Endothelial cell (in vitro differentiated cells): ENCODE measurements at regions not wholly inside any gene's neighbourhood (a gene's known extent, or its start where the extent isn't known, plus 50 kb on each side); places are given as distances from the start of the nearest gene placed in this dataset.

ENCODE experiments used
- DNase-seq: peaks from one replicate; pipeline ENCODE4 v3.0.0; 2021; ENCODE audit warnings: low spot score
- H3K27ac Mint-ChIP-seq: one replicate; pipeline ENCODE4 v1.8.0; 2021; ENCODE audit warnings: mixed read lengths, inconsistent platforms; ENCODE audit not compliant: unreplicated experiment
- H3K27me3 Mint-ChIP-seq: one replicate; pipeline ENCODE4 v1.8.0; 2021; ENCODE audit warnings: mild to moderate bottlenecking, moderate library complexity, mixed read lengths, inconsistent platforms; ENCODE audit not compliant: unreplicated experiment
- H3K36me3 Mint-ChIP-seq: one replicate; pipeline ENCODE4 v1.8.0; 2021; ENCODE audit warnings: mild to moderate bottlenecking, low read depth, mixed read lengths, inconsistent platforms; ENCODE audit not compliant: unreplicated experiment
- H3K4me1 Mint-ChIP-seq: one replicate; pipeline ENCODE4 v1.8.0; 2021; ENCODE audit warnings: mild to moderate bottlenecking, mixed read lengths, inconsistent platforms; ENCODE audit not compliant: unreplicated experiment
- H3K4me3 Mint-ChIP-seq: one replicate; pipeline ENCODE4 v1.8.0; 2021; ENCODE audit warnings: mild to moderate bottlenecking, mixed read lengths, inconsistent platforms; ENCODE audit not compliant: unreplicated experiment
- H3K9me3 Mint-ChIP-seq: one replicate; pipeline ENCODE4 v1.8.0; 2021; ENCODE audit warnings: mixed read lengths, inconsistent platforms; ENCODE audit not compliant: unreplicated experiment
- CTCF ChIP-seq: fragments of 200-600 bp; sonication (generic); IDR thresholded peaks from one replicate; pipeline ENCODE4 v1.5.0; 2021; ENCODE audit warnings: antibody characterized with exemption; ENCODE audit not compliant: unreplicated experiment

GRCh38 chr5:123819833-123820232 is 307.9 kb downstream of the CSNK1G3 start:
- H3K36me3 Mint-ChIP-seq: no peaks in the 10 kb centered on the region
- TF ChIP-seq CTCF: no peak
- H3K4me3 Mint-ChIP-seq: no peak overlapping the region
- no peaks in the 10 kb centered on the region for H3K4me1 Mint-ChIP-seq
- DNase-seq: no peak
- H3K9me3 Mint-ChIP-seq: no peaks in the 10 kb centered on the region
- peaks cover 2% of the 10 kb centered on the region for H3K27me3 Mint-ChIP-seq
- H3K27ac Mint-ChIP-seq: no peak overlapping the region

DNA sequence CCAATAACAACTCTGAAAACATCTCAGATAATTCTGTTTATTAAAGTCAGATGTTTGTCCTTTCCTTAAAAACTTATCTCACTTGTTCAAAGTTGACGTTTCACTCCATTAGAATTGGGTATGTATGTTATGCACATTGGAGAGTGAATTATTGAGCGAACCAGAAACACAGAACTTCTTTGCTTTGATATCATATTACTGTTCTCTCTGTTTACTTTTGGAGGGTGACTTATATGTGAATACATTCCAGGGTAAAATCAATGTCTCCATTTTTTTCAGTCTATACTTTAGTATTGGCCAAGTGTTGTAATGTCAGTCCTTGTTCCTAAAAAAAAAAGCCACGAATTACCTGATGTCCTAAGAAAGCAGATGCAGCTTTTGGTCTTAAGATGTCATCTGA is 307.4 kb downstream of the CSNK1G3 start:
- H3K9me3 Mint-ChIP-seq: no peaks in the 10 kb centered on the region
- no peak for DNase-seq
- peaks cover 2% of the 10 kb centered on the region for H3K27me3 Mint-ChIP-seq
- no peaks in the 10 kb centered on the region for H3K36me3 Mint-ChIP-seq
- H3K4me3 Mint-ChIP-seq: no peak overlapping the region
- H3K4me1 Mint-ChIP-seq: peaks cover 2% of the 10 kb centered on the region
- TF ChIP-seq CTCF: no peak
- H3K27ac Mint-ChIP-seq: no peak overlapping the region

DNA sequence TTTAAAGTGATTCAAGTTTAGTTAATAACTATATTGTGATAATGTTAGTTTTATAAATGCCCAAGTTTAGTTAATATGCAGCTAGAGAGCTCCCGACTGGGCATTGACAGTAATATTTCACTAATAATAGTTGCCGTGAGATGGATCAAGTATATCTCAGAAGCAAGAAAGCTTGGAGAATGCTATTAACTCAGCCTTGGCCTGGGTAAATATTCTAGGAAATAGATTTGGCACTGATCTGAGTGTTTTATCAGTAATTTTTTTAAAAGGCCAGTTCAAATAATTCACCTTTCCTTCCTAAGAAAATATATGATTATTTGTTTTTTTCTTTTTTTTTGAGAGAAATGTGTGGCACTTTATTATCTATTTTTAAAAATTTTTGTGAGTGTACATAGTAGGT is 305.3 kb downstream of the CSNK1G3 start:
- no peaks in the 10 kb centered on the region for H3K9me3 Mint-ChIP-seq
- H3K4me3 Mint-ChIP-seq: no peak overlapping the region
- no peak overlapping the region for H3K27ac Mint-ChIP-seq
- no peaks in the 10 kb centered on the region for H3K36me3 Mint-ChIP-seq
- peaks cover 9% of the 10 kb centered on the region for H3K4me1 Mint-ChIP-seq
- H3K27me3 Mint-ChIP-seq: peaks cover 2% of the 10 kb centered on the region
- no peak for TF ChIP-seq CTCF
- no peak for DNase-seq

DNA sequence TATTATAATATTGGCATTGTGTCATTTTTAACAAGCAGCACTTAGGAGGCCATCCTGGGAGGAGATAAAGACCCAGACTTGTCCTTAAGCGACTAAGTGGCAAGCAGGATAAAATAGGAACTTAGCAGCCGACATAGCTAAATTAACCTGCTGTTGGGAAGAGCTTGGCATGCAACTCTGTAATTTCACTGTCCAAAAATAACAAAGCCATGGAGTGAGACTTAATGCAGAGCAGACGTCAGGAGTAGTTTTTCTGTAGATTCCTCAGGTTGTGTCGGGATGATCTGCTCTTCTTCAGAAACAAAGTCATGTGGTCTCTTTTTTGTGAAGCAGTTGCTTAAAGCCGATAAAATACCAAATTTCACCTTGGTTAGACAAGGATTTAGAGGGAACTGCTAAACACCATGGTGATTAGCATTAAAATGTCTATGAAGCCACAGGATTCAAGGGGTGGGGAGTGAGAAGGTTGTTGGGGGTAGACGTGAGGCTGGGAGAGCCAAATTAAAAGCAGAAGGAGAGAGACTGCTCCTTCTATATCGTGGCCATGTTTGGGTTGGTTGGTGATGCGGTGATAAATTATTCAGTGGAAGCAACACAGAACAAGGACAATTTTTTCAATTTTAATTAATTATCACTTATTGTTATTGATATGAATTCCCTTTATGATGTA is 303.0 kb downstream of the CSNK1G3 start:
- Mint-ChIP-seq H3K36me3 (no peaks in the 10 kb centered on the region), H3K9me3 (no peaks in the 10 kb centered on the region), H3K27ac (no peak overlapping the region), H3K4me3 (no peak overlapping the region), H3K4me1 (peaks cover 31% of the 10 kb centered on the region), H3K27me3 (peaks cover 3% of the 10 kb centered on the region)
- TF ChIP-seq CTCF: no peak
- DNase-seq: no peak

DNA sequence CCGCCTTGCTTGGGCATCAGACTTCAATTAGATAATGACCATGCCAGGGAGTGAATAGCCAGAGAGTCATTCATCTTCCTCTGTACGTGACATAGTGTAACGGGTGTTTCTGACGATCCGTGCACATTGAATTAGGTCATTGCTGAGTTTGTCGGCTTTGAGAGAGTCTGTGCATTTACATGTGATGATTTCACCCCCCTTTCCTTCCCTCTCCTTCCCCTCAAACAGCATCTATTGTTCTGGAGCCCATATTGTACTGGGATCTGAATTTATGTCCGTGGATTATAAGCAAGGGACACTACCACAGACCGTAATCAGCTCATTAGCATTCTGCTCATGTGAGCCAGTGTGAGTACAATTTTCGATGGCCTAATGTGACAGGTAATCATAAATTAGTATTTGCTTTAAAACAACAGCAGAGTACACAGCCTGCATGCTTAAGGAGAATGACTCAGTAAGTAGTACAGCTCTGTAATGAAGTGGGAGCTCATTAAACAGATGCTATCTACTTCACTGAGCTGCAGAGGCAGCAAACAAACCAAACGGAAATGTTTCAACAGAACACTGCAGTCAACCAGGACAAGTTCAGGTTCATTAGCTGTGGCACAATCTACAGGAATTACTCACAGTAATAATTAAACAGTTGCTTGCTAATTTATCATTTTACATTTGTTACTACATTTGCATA is 302.1 kb downstream of the CSNK1G3 start:
- H3K4me1 Mint-ChIP-seq: peaks cover 33% of the 10 kb centered on the region
- DNase-seq: no peak
- TF ChIP-seq CTCF: no peak
- H3K9me3 Mint-ChIP-seq: no peaks in the 10 kb centered on the region
- peaks cover 3% of the 10 kb centered on the region for H3K27me3 Mint-ChIP-seq
- no peaks in the 10 kb centered on the region for H3K36me3 Mint-ChIP-seq
- H3K27ac Mint-ChIP-seq: no peak overlapping the region
- no peak overlapping the region for H3K4me3 Mint-ChIP-seq
